ENCODE measurements at regions not wholly inside any gene's neighbourhood (a gene's known extent, or its start where the extent isn't known, plus 50 kb on each side); places are given as distances from the start of the nearest gene placed in this dataset.

GRCh38 chr10:123556049-123556448 is 110.1 kb upstream of the GPR26 start:
- DNase-seq (ENCODE audit: low spot score) = peak; percentile 13
- H3K27me3 ChIP-seq = no peaks in the 10 kb centered on the region
- H3K9me3 ChIP-seq = no peaks in the 10 kb centered on the region
- TF ChIP-seq, protein P1, sequence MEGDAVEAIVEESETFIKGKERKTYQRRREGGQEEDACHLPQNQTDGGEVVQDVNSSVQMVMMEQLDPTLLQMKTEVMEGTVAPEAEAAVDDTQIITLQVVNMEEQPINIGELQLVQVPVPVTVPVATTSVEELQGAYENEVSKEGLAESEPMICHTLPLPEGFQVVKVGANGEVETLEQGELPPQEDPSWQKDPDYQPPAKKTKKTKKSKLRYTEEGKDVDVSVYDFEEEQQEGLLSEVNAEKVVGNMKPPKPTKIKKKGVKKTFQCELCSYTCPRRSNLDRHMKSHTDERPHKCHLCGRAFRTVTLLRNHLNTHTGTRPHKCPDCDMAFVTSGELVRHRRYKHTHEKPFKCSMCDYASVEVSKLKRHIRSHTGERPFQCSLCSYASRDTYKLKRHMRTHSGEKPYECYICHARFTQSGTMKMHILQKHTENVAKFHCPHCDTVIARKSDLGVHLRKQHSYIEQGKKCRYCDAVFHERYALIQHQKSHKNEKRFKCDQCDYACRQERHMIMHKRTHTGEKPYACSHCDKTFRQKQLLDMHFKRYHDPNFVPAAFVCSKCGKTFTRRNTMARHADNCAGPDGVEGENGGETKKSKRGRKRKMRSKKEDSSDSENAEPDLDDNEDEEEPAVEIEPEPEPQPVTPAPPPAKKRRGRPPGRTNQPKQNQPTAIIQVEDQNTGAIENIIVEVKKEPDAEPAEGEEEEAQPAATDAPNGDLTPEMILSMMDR (IDR thresholded peaks at IDR 0.05) = no peak
- no peak overlapping the region for H3K4me3 ChIP-seq
- H3K36me3 ChIP-seq = no peaks in the 10 kb centered on the region
- no peaks in the 10 kb centered on the region for H3K4me1 ChIP-seq
- H3K27ac ChIP-seq = no peak overlapping the region

- DNase-seq (ENCODE audit: low spot score) = peak; percentile 44
- Histone ChIP-seq H3K9me3 (no peaks in the 10 kb centered on the region), H3K27me3 (no peaks in the 10 kb centered on the region)
Measured at GRCh38 chr10:123556736-123557135, 109.4 kb upstream of the GPR26 start.

DNA sequence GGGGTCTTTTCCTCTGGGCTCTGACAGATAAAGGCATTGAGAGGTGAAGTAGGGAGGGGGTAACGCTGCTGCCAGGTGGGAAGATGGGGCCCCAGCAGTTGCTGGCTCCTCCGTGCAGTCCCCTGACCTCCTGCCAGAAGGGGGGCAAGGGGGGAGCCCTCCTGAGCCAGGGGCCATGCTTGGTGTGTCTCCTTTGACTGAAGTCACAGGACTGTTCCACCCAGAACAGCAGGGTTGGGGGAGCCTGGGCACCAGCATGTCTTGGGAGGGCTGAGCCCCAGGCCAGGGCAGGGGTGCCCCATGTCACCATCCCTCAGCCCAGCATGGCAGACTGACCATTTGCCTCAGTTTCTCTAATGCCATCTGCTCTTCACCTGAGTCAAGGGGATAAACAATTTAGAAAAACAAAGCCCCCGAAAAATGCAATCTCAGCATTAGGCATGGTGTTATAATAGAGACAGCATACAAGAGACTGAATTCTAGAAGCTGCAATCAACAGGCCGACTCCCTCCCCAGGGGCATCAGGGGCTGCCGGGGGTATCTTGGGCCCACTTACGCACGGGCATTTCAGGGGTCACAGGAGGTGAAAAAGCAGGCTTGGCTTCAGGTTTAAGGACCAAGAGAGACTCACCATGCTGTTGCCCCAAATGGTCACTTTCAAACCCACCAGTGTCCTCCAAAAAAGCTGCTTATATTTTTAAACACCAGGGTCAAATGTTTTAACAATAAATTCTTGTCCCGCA is 108.6 kb upstream of the GPR26 start:
- DNase-seq (ENCODE audit: low spot score) = peak; percentile 28
- TF ChIP-seq, protein P1 (IDR thresholded peaks at IDR 0.05) = no peak
- Histone ChIP-seq H3K36me3 (no peaks in the 10 kb centered on the region), H3K4me1 (no peaks in the 10 kb centered on the region), H3K27ac (no peak overlapping the region), H3K27me3 (no peaks in the 10 kb centered on the region), H3K4me3 (no peak overlapping the region), H3K9me3 (no peaks in the 10 kb centered on the region)

More at GRCh38 chr10:123556736-123557135, 109.4 kb upstream of the GPR26 start:
- no peaks in the 10 kb centered on the region for H3K36me3 ChIP-seq
- no peak overlapping the region for H3K4me3 ChIP-seq
- no peaks in the 10 kb centered on the region for H3K4me1 ChIP-seq
- TF ChIP-seq, protein P1 (IDR thresholded peaks at IDR 0.05) = no peak
- H3K27ac ChIP-seq = no peak overlapping the region

- H3K9me3 ChIP-seq = no peaks in the 10 kb centered on the region
- H3K27ac ChIP-seq = no peak overlapping the region
- DNase-seq (ENCODE audit: low spot score) = no peak
- no peaks in the 10 kb centered on the region for H3K27me3 ChIP-seq
- no peaks in the 10 kb centered on the region for H3K4me1 ChIP-seq
- no peak overlapping the region for H3K4me3 ChIP-seq
- TF ChIP-seq, protein P1 (IDR thresholded peaks at IDR 0.05) = no peak
- H3K36me3 ChIP-seq = no peaks in the 10 kb centered on the region
Measured at GRCh38 chr10:123558651-123559050, 107.5 kb upstream of the GPR26 start.

GRCh38 chr10:123559066-123559822 is 106.9 kb upstream of the GPR26 start:
- H3K27ac ChIP-seq = no peak overlapping the region
- DNase-seq (ENCODE audit: low spot score) = peak; percentile 77
- H3K4me1 ChIP-seq = no peaks in the 10 kb centered on the region
- H3K4me3 ChIP-seq = no peak overlapping the region
- no peaks in the 10 kb centered on the region for H3K36me3 ChIP-seq
- H3K9me3 ChIP-seq = no peaks in the 10 kb centered on the region
- no peaks in the 10 kb centered on the region for H3K27me3 ChIP-seq
- TF ChIP-seq, protein P1 (IDR thresholded peaks at IDR 0.05) = peak; percentile 95 to 99

All from right atrium auricular region (tissue), 2 donors.